ENCODE measurements at regions not wholly inside any gene's neighbourhood (a gene's known extent, or its start where the extent isn't known, plus 50 kb on each side); places are given as distances from the start of the nearest gene placed in this dataset.
A peak's percentile ranks its signal among the peaks of the same experiment; 100 is the strongest.

DNA sequence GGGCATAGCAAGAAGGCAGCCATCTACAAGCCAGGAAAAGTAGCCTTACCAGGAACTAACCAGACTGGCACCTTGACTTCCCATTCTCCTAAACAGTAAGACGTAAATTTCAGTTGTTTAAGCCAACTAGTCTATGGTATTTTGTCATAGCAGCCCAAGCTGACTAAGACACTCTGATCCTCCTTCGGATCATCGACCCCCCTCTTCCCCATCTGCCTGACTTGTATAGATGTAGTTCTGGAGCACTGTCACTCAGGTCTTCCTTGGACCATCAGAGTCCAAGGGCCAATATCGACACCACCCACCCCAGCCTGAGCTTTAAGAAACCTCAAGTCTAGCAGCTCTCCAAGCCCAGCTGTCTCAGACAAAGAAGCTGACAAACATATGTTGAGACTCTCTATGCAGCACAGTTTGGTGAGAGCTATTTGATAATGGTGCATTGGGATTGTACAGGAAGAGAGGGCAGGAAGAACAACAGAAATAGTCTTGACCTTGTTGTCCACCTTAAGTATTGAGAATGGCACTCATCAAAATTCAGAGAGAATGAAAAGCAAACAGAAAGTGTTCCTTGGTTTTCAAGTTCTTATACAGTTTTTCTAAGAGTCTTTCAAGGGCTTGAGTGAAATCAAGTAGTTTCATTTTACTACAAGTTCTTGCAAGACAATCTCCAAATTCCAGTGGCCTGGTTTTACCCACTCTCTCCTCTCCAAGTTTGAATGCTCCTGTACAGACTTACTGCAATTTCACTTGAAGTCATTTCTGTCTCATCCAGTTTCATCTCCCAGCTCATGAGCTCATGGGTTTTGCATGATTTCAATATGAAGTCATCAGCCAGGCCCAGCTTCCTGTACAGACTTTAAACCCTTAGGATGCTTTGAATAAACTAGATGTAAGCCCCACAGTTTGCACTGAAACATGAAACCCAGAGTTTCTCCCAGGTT lies 122.3 kb upstream of the RAI14 start:
- Histone ChIP-seq H2AFZ (ENCODE audit: low read length) (no peak overlapping the region), H4K20me1 (ENCODE audit: insufficient read depth, low read length) (no peaks in the 10 kb centered on the region), H3K27ac (ENCODE audit: low read depth, low read length) (peak overlapping the region; percentile 99), H3K79me2 (ENCODE audit: insufficient read depth, low read length) (no peaks in the 10 kb centered on the region), H3K4me3 (ENCODE audit: insufficient read depth, low read length) (peak overlapping the region; percentile 6), H3K4me2 (ENCODE audit: insufficient read depth, low read length) (peak overlapping the region; percentile 62), H3K36me3 (ENCODE audit: insufficient read depth, low read length) (no peaks in the 10 kb centered on the region), H3K4me1 (ENCODE audit: insufficient read depth, low read length) (peaks cover 60% of the 10 kb centered on the region), H3K9me3 (ENCODE audit: low read depth, low read length) (no peaks in the 10 kb centered on the region), H3K27me3 (ENCODE audit: insufficient read depth, low read length) (no peaks in the 10 kb centered on the region)
- TF ChIP-seq, protein P1, sequence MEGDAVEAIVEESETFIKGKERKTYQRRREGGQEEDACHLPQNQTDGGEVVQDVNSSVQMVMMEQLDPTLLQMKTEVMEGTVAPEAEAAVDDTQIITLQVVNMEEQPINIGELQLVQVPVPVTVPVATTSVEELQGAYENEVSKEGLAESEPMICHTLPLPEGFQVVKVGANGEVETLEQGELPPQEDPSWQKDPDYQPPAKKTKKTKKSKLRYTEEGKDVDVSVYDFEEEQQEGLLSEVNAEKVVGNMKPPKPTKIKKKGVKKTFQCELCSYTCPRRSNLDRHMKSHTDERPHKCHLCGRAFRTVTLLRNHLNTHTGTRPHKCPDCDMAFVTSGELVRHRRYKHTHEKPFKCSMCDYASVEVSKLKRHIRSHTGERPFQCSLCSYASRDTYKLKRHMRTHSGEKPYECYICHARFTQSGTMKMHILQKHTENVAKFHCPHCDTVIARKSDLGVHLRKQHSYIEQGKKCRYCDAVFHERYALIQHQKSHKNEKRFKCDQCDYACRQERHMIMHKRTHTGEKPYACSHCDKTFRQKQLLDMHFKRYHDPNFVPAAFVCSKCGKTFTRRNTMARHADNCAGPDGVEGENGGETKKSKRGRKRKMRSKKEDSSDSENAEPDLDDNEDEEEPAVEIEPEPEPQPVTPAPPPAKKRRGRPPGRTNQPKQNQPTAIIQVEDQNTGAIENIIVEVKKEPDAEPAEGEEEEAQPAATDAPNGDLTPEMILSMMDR (IDR thresholded peaks at IDR 0.05; ENCODE audit: extremely low read depth, low read depth, low read length): no peak
- DNase-seq (ENCODE audit: insufficient read length, low spot score, missing footprints): peak; percentile 59

GRCh38 chr5:34534523-34535103 lies 121.5 kb upstream of the RAI14 start:
- H3K4me2 ChIP-seq (ENCODE audit: insufficient read depth, low read length): peak overlapping the region; percentile 62
- no peaks in the 10 kb centered on the region for H3K79me2 ChIP-seq (ENCODE audit: insufficient read depth, low read length)
- H3K27me3 ChIP-seq (ENCODE audit: insufficient read depth, low read length): no peaks in the 10 kb centered on the region
- no peak overlapping the region for H2AFZ ChIP-seq (ENCODE audit: low read length)
- H3K9me3 ChIP-seq (ENCODE audit: low read depth, low read length): no peaks in the 10 kb centered on the region
- no peak overlapping the region for H3K4me3 ChIP-seq (ENCODE audit: insufficient read depth, low read length)
- H4K20me1 ChIP-seq (ENCODE audit: insufficient read depth, low read length): no peaks in the 10 kb centered on the region
- DNase-seq (ENCODE audit: insufficient read length, low spot score, missing footprints): peak; percentile 53
- H3K27ac ChIP-seq (ENCODE audit: low read depth, low read length): peak overlapping the region; percentile 99
- peaks cover 64% of the 10 kb centered on the region for H3K4me1 ChIP-seq (ENCODE audit: insufficient read depth, low read length)
- TF ChIP-seq, protein P1 (IDR thresholded peaks at IDR 0.05; ENCODE audit: extremely low read depth, low read depth, low read length): no peak
- no peaks in the 10 kb centered on the region for H3K36me3 ChIP-seq (ENCODE audit: insufficient read depth, low read length)

DNA sequence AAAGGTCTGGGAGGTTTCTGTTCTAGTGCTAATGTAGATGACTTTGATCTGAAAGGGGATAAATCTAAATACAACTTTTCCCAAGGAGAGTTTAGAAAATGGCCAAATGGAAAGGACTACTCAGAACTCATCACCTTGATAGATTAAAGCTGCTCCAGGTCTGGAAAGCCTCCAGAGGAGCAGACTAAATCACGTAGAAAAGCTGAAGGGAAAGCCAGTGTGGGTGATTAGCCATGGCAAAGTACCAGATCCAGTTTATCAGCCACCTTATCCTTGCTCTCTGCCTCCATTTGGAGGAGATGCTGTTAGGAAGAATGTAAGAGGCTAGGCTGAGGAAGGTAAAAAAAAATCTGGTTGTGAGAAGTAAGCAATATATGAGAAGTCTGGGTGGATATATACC lies 120.7 kb upstream of the RAI14 start:
- no peaks in the 10 kb centered on the region for H3K27me3 ChIP-seq (ENCODE audit: insufficient read depth, low read length)
- TF ChIP-seq, protein P1 (IDR thresholded peaks at IDR 0.05; ENCODE audit: extremely low read depth, low read depth, low read length): no peak
- peak overlapping the region; percentile 99 for H3K27ac ChIP-seq (ENCODE audit: low read depth, low read length)
- DNase-seq (ENCODE audit: insufficient read length, low spot score, missing footprints): no peak
- no peaks in the 10 kb centered on the region for H3K9me3 ChIP-seq (ENCODE audit: low read depth, low read length)
- no peaks in the 10 kb centered on the region for H3K79me2 ChIP-seq (ENCODE audit: insufficient read depth, low read length)
- no peak overlapping the region for H3K4me2 ChIP-seq (ENCODE audit: insufficient read depth, low read length)
- peaks cover 60% of the 10 kb centered on the region for H3K4me1 ChIP-seq (ENCODE audit: insufficient read depth, low read length)
- H4K20me1 ChIP-seq (ENCODE audit: insufficient read depth, low read length): no peaks in the 10 kb centered on the region
- no peaks in the 10 kb centered on the region for H3K36me3 ChIP-seq (ENCODE audit: insufficient read depth, low read length)
- no peak overlapping the region for H3K4me3 ChIP-seq (ENCODE audit: insufficient read depth, low read length)
- no peak overlapping the region for H2AFZ ChIP-seq (ENCODE audit: low read length)

All from osteoblast (primary cell).